H9 (cell line): ENCODE measurements at regions not wholly inside any gene's neighbourhood (a gene's known extent, or its start where the extent isn't known, plus 50 kb on each side); places are given as distances from the start of the nearest gene placed in this dataset.

Experiments used
- DNase-seq: peaks from one replicate; pipeline ENCODE4 v3.0.0-alpha.2; 2017
- H2AFZ ChIP-seq: one replicate; pipeline ENCODE4 v1.6.1; 2013; ENCODE audit warnings: mild to moderate bottlenecking, low read length, control low read depth, moderate library complexity
- H2AK5ac ChIP-seq: 2 replicates; pipeline ENCODE4 v1.6.1; 2013; ENCODE audit warnings: low read length, control low read depth, mixed read lengths; ENCODE audit not compliant: insufficient read length
- H2BK120ac ChIP-seq: one replicate; pipeline ENCODE4 v1.6.1; 2013; ENCODE audit warnings: low read depth, mild to moderate bottlenecking, low read length, control low read depth, inconsistent platforms; ENCODE audit not compliant: poor library complexity, severe bottlenecking
- H2BK12ac ChIP-seq: 2 replicates; pipeline ENCODE4 v1.6.1; 2013; ENCODE audit warnings: low read length, control low read depth, mixed read lengths, low read depth; ENCODE audit not compliant: insufficient read length
- H2BK15ac ChIP-seq: 2 replicates; pipeline ENCODE4 v1.6.1; 2013; ENCODE audit warnings: low read depth, low read length, control low read depth
- H2BK20ac ChIP-seq: one replicate; pipeline ENCODE4 v1.6.1; 2013; ENCODE audit warnings: low read depth, mild to moderate bottlenecking, low read length, control low read depth, inconsistent platforms; ENCODE audit not compliant: poor library complexity, severe bottlenecking
- H2BK5ac ChIP-seq: 2 replicates; pipeline ENCODE4 v1.6.1; 2013; ENCODE audit warnings: low read length, control low read depth, mixed read lengths; ENCODE audit not compliant: insufficient read length
- H3K14ac ChIP-seq: 2 replicates; pipeline ENCODE4 v1.6.1; 2013; ENCODE audit warnings: low read length, control low read depth; ENCODE audit not compliant: insufficient read depth
- H3K18ac ChIP-seq: 2 replicates; pipeline ENCODE4 v1.6.1; 2013; ENCODE audit warnings: low read depth, mild to moderate bottlenecking, mixed read lengths, low read length, control low read depth; ENCODE audit not compliant: insufficient read length
- H3K23ac ChIP-seq: 2 replicates; pipeline ENCODE4 v1.6.1; 2013; ENCODE audit warnings: low read length, control low read depth, mixed read lengths, low read depth; ENCODE audit not compliant: insufficient read length
- H3K23me2 ChIP-seq: 2 replicates; pipeline ENCODE4 v1.6.1; 2013; ENCODE audit warnings: low read depth, mild to moderate bottlenecking, mixed read lengths, low read length, control low read depth; ENCODE audit not compliant: insufficient read length, poor library complexity, severe bottlenecking
- H3K27ac ChIP-seq: 2 replicates; pipeline ENCODE4 v1.5.1; 2013; ENCODE audit warnings: low read length, control low read depth, mixed read lengths, low read depth; ENCODE audit not compliant: insufficient read length
- H3K27me3 ChIP-seq: 2 replicates; pipeline ENCODE4 v1.6.1; 2013; ENCODE audit warnings: low read length, control low read depth, inconsistent platforms; ENCODE audit not compliant: insufficient read depth
- H3K4ac ChIP-seq: 2 replicates; pipeline ENCODE4 v1.6.1; 2013; ENCODE audit warnings: low read depth, mild to moderate bottlenecking, control low read depth, inconsistent platforms, low read length, moderate library complexity
- H3K4me1 ChIP-seq: 2 replicates; pipeline ENCODE4 v1.6.1; 2013; ENCODE audit warnings: low read length, control low read depth, inconsistent platforms; ENCODE audit not compliant: insufficient read depth
- H3K4me2 ChIP-seq: 2 replicates; pipeline ENCODE4 v1.6.1; 2013; ENCODE audit warnings: low read length, control low read depth, mixed read lengths; ENCODE audit not compliant: insufficient read length, insufficient read depth
- H3K56ac ChIP-seq: 2 replicates; pipeline ENCODE4 v1.6.1; 2013; ENCODE audit warnings: low read depth, mild to moderate bottlenecking, mixed read lengths, low read length, control low read depth; ENCODE audit not compliant: insufficient read length
- H3K79me1 ChIP-seq: 2 replicates; pipeline ENCODE4 v1.6.1; 2013; ENCODE audit warnings: low read depth, mild to moderate bottlenecking, moderate library complexity, low read length, control low read depth, inconsistent platforms; ENCODE audit not compliant: insufficient read depth, poor library complexity, severe bottlenecking
- H3K79me2 ChIP-seq: 2 replicates; pipeline ENCODE4 v1.6.1; 2013; ENCODE audit warnings: low read length, control low read depth, inconsistent platforms; ENCODE audit not compliant: insufficient read depth
- H3K9ac ChIP-seq: 2 replicates; pipeline ENCODE4 v1.6.1; 2013; ENCODE audit warnings: low read length, control low read depth, mixed read lengths; ENCODE audit not compliant: insufficient read length; ENCODE audit errors: extremely low read depth
- H3K9me3 ChIP-seq: one replicate; pipeline ENCODE4 v1.6.1; 2013; ENCODE audit warnings: low read depth, low read length, inconsistent platforms; ENCODE audit not compliant: control insufficient read depth
- H3T11ph ChIP-seq: one replicate; pipeline ENCODE4 v1.6.1; 2013; ENCODE audit warnings: mild to moderate bottlenecking, low read length, control low read depth, inconsistent platforms
- H4K20me1 ChIP-seq: one replicate; pipeline ENCODE4 v1.6.1; 2013; ENCODE audit not compliant: control insufficient read depth, insufficient read length, insufficient read depth
- H4K5ac ChIP-seq: 2 replicates; pipeline ENCODE4 v1.6.1; 2013; ENCODE audit warnings: low read depth, mild to moderate bottlenecking, mixed read lengths, low read length, control low read depth; ENCODE audit not compliant: insufficient read length
- H4K8ac ChIP-seq: replicated peaks from 2 replicates; pipeline ENCODE4 v1.6.1; 2013; ENCODE audit warnings: low read length, control low read depth, mixed read lengths, low read depth; ENCODE audit not compliant: insufficient read length
- H4K91ac ChIP-seq: 2 replicates; pipeline ENCODE4 v1.6.1; 2013; ENCODE audit warnings: low read depth, mild to moderate bottlenecking, moderate library complexity, mixed read lengths, low read length, control low read depth; ENCODE audit not compliant: insufficient read length
- H3K27ac Mint-ChIP-seq, 3 experiments: 2 replicates in 2 of 3; 3 replicates in 1 of 3; pipeline ENCODE4 v1.8.0; 2020 to 2021; ENCODE audit warnings: mixed read lengths in 3 of 3, mild to moderate bottlenecking in 1 of 3, moderate library complexity in 1 of 3
- H3K27me3 Mint-ChIP-seq: 2 replicates; pipeline ENCODE4 v1.8.0; 2021; ENCODE audit warnings: low read depth, mild to moderate bottlenecking, moderate library complexity, mixed read lengths
- H3K36me3 Mint-ChIP-seq, 3 experiments: 2 replicates in 2 of 3; 3 replicates in 1 of 3; pipeline ENCODE4 v1.8.0; 2020 to 2021; ENCODE audit warnings: low read depth in 3 of 3, mixed read lengths in 3 of 3; ENCODE audit not compliant: insufficient read depth in 1 of 3
- H3K4me1 Mint-ChIP-seq, 2 experiments: 2 replicates each; pipeline ENCODE4 v1.8.0; 2020; ENCODE audit warnings: mixed read lengths in 2 of 2
- H3K4me3 Mint-ChIP-seq, 2 experiments: 2 replicates in 1 of 2; 3 replicates in 1 of 2; pipeline ENCODE4 v1.8.0; 2020 to 2021; ENCODE audit warnings: mild to moderate bottlenecking in 2 of 2, mixed read lengths in 2 of 2, moderate library complexity in 1 of 2
- H3K9me3 Mint-ChIP-seq, 2 experiments: 2 replicates in 1 of 2; 3 replicates in 1 of 2; pipeline ENCODE4 v1.8.0; 2020; ENCODE audit warnings: mild to moderate bottlenecking in 2 of 2, mixed read lengths in 2 of 2, moderate library complexity in 1 of 2
- WGBS: extraction: QIAGEN DNeasy Blood & Tissue Kit; methylation state at CpG from one replicate; pipeline ENCODE4 v1.1.7; 2013; ENCODE audit warnings: missing lambda C conversion rate, low lambda C conversion rate, mixed read lengths; ENCODE audit not compliant: insufficient read length; ENCODE audit errors: extremely low coverage; 5-methylcytosine and 5-hydroxymethylcytosine counted together
- TF ChIP-seq, protein P1 (sequence below): fragments of 200-600 bp; sonication (generic); conservative IDR thresholded peaks from 3 replicates; pipeline ENCODE4 v1.8.0; 2021; ENCODE audit warnings: antibody characterized with exemption, mild to moderate bottlenecking

DNA sequence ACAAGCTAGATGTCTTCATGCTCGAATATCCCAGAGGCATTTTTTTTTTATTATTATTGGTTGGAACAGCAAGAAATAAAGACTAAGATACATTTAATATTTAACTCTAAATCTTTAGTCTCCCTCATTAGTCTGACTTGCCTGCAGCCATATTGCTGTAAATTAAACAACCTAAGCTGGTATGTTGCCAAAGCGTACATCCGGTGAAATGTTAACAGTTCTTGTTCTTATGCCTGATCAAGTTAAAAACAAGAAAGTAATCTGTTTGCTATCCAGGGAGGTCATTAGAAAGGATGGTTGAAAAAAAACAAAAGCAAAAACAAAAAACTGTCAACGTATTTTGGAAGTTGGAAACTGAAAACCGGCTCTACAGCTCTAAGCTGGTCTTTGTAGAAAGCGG is 125.9 kb upstream of the NABP1 start:
- no peak overlapping the region for H2AK5ac ChIP-seq
- H2AFZ ChIP-seq: no peak overlapping the region
- H3K9me3 Mint-ChIP-seq: no peaks in the 10 kb centered on the region
- H3K9ac ChIP-seq: no peak overlapping the region
- H2BK15ac ChIP-seq: no peak overlapping the region
- H3K4me3 Mint-ChIP-seq: no peak overlapping the region
- no peak overlapping the region for H3K4me2 ChIP-seq
- no peak overlapping the region for H3K23ac ChIP-seq
- no peaks in the 10 kb centered on the region for H3K23me2 ChIP-seq
- H3K36me3 Mint-ChIP-seq: no peaks in the 10 kb centered on the region
- H4K20me1 ChIP-seq: no peaks in the 10 kb centered on the region
- no peaks in the 10 kb centered on the region for H3K4me1 ChIP-seq
- TF ChIP-seq, protein P1, sequence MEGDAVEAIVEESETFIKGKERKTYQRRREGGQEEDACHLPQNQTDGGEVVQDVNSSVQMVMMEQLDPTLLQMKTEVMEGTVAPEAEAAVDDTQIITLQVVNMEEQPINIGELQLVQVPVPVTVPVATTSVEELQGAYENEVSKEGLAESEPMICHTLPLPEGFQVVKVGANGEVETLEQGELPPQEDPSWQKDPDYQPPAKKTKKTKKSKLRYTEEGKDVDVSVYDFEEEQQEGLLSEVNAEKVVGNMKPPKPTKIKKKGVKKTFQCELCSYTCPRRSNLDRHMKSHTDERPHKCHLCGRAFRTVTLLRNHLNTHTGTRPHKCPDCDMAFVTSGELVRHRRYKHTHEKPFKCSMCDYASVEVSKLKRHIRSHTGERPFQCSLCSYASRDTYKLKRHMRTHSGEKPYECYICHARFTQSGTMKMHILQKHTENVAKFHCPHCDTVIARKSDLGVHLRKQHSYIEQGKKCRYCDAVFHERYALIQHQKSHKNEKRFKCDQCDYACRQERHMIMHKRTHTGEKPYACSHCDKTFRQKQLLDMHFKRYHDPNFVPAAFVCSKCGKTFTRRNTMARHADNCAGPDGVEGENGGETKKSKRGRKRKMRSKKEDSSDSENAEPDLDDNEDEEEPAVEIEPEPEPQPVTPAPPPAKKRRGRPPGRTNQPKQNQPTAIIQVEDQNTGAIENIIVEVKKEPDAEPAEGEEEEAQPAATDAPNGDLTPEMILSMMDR: no peak
- H4K91ac ChIP-seq: no peak overlapping the region
- no peak overlapping the region for H4K5ac ChIP-seq
- WGBS: no CpG with 5 or more reads among the region's 6 CpGs
- H3K27ac Mint-ChIP-seq: no peak overlapping the region
- H3K4ac ChIP-seq: no peak overlapping the region
- peaks cover 5 to 7% of the 10 kb centered on the region in 2 experiments for H3K4me1 Mint-ChIP-seq
- no peak overlapping the region for H3K27ac ChIP-seq
- no peak overlapping the region for H2BK5ac ChIP-seq
- H4K8ac ChIP-seq: no peak overlapping the region
- H3K9me3 ChIP-seq: no peaks in the 10 kb centered on the region
- no peak for DNase-seq
- no peak overlapping the region for H3T11ph ChIP-seq
- H2BK12ac ChIP-seq: no peak overlapping the region
- H3K79me1 ChIP-seq: no peaks in the 10 kb centered on the region
- H3K56ac ChIP-seq: no peak overlapping the region
- no peak overlapping the region for H3K14ac ChIP-seq
- no peak overlapping the region for H2BK20ac ChIP-seq
- no peaks in the 10 kb centered on the region for H3K79me2 ChIP-seq
- no peaks in the 10 kb centered on the region for H3K27me3 ChIP-seq
- H2BK120ac ChIP-seq: no peak overlapping the region
- no peak overlapping the region for H3K18ac ChIP-seq
- H3K27me3 Mint-ChIP-seq: peaks cover 7% of the 10 kb centered on the region
